ENCODE measurements at regions not wholly inside any gene's neighbourhood (a gene's known extent, or its start where the extent isn't known, plus 50 kb on each side); places are given as distances from the start of the nearest gene placed in this dataset.

GRCh38 chr6:8181160-8181881 is 79.0 kb upstream of the EEF1E1 start:
- no peaks in the 10 kb centered on the region for H3K27me3 ChIP-seq (ENCODE audit: low read depth, low read length)
- H3K4me1 ChIP-seq (ENCODE audit: low read length) = no peaks in the 10 kb centered on the region
- H3K36me3 ChIP-seq (replicated peaks; ENCODE audit: low read depth, low read length) = no peaks in the 10 kb centered on the region
- no peak overlapping the region for H3K4me2 ChIP-seq (ENCODE audit: low read length)
- no peaks in the 10 kb centered on the region for H4K20me1 ChIP-seq (ENCODE audit: insufficient read depth, low read length)
- TF ChIP-seq, protein P1, sequence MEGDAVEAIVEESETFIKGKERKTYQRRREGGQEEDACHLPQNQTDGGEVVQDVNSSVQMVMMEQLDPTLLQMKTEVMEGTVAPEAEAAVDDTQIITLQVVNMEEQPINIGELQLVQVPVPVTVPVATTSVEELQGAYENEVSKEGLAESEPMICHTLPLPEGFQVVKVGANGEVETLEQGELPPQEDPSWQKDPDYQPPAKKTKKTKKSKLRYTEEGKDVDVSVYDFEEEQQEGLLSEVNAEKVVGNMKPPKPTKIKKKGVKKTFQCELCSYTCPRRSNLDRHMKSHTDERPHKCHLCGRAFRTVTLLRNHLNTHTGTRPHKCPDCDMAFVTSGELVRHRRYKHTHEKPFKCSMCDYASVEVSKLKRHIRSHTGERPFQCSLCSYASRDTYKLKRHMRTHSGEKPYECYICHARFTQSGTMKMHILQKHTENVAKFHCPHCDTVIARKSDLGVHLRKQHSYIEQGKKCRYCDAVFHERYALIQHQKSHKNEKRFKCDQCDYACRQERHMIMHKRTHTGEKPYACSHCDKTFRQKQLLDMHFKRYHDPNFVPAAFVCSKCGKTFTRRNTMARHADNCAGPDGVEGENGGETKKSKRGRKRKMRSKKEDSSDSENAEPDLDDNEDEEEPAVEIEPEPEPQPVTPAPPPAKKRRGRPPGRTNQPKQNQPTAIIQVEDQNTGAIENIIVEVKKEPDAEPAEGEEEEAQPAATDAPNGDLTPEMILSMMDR (IDR thresholded peaks at IDR 0.05; ENCODE audit: low read depth, low read length) = no peak
- no peak for TF ChIP-seq EZH2phosphoT487 (IDR thresholded peaks at IDR 0.05; ENCODE audit: low read depth)
- no peak overlapping the region for H3K9ac ChIP-seq (ENCODE audit: low read length)
- no peak overlapping the region for H3K27ac ChIP-seq (ENCODE audit: low read length)
- no peak overlapping the region for H3K4me3 ChIP-seq (ENCODE audit: low read length)
- H2AFZ ChIP-seq (ENCODE audit: low read depth, low read length) = no peak overlapping the region
- H3K9me3 ChIP-seq (ENCODE audit: insufficient read depth, low read length) = no peaks in the 10 kb centered on the region
- no peaks in the 10 kb centered on the region for H3K79me2 ChIP-seq (ENCODE audit: low read length)

DNA sequence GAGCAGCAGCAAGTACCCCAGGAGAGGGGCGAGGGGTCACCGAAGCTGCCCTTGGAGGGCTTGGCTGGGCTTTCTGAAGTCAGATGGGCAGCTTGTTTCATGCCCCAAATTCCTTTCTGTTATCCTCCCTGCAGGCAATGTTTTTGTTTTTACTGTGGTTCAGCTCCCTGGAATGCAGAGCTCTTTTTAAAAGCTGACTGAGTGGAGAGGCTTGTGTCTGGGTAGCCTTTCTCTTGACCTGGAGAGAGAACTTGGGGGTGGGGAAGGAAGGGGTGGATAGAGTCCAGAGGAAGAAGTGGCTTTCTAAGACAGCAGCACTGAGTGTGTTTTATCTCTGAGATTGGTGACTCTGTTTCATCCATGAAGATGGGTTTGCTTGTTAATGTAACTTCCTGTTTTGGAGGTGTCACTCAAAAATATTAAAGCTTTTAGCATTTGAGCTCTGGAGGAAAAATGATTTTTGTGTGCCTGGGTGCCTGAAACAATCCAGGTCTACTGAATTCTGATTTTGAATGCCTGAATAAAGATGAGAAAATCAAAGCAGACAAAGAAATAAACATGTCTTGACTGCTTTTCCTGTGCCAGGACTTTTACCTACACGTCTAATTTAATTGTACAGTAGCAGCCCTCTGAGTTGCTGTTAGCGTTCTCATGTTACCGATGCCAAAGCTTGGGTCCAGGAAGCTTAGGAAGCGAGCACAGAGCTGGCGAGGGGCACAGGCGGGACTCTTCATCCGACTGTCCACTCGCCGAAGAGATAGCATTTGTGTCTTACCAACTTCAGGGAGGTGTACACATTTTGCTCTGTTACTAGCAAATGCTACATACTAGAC is 78.2 kb upstream of the EEF1E1 start:
- H3K4me1 ChIP-seq (ENCODE audit: low read length) = no peaks in the 10 kb centered on the region
- H3K36me3 ChIP-seq (replicated peaks; ENCODE audit: low read depth, low read length) = no peaks in the 10 kb centered on the region
- no peak overlapping the region for H3K27ac ChIP-seq (ENCODE audit: low read length)
- H4K20me1 ChIP-seq (ENCODE audit: insufficient read depth, low read length) = no peaks in the 10 kb centered on the region
- no peak overlapping the region for H3K4me3 ChIP-seq (ENCODE audit: low read length)
- no peaks in the 10 kb centered on the region for H3K27me3 ChIP-seq (ENCODE audit: low read depth, low read length)
- H2AFZ ChIP-seq (ENCODE audit: low read depth, low read length) = no peak overlapping the region
- TF ChIP-seq, protein P1 (IDR thresholded peaks at IDR 0.05; ENCODE audit: low read depth, low read length) = no peak
- no peak for TF ChIP-seq EZH2phosphoT487 (IDR thresholded peaks at IDR 0.05; ENCODE audit: low read depth)
- no peaks in the 10 kb centered on the region for H3K9me3 ChIP-seq (ENCODE audit: insufficient read depth, low read length)
- H3K79me2 ChIP-seq (ENCODE audit: low read length) = no peaks in the 10 kb centered on the region
- H3K9ac ChIP-seq (ENCODE audit: low read length) = no peak overlapping the region
- H3K4me2 ChIP-seq (ENCODE audit: low read length) = no peak overlapping the region

DNA sequence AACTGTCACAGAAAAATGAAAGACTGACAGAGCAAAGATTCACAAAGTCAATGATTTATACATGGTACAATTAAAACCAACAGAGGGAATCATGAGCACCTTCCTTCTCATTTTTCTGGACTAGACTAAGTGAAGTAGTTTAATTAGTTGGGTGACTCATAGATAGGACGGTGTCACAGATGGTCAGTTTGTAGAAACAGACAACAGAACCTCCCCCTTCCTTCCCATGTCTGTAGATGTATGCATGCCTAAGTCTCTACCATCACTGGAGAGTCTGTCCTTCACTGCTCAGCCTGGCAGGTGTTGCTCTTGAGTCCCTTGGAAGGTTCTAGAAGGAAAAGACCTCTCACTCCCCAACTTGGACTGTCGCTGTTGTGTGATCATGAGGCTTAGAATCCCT is 75.4 kb upstream of the EEF1E1 start:
- Histone ChIP-seq H3K4me1 (ENCODE audit: low read length) (no peaks in the 10 kb centered on the region), H3K79me2 (ENCODE audit: low read length) (no peaks in the 10 kb centered on the region), H3K4me3 (ENCODE audit: low read length) (no peak overlapping the region), H3K36me3 (replicated peaks; ENCODE audit: low read depth, low read length) (no peaks in the 10 kb centered on the region), H3K27me3 (ENCODE audit: low read depth, low read length) (no peaks in the 10 kb centered on the region), H4K20me1 (ENCODE audit: insufficient read depth, low read length) (no peaks in the 10 kb centered on the region), H3K9ac (ENCODE audit: low read length) (no peak overlapping the region), H2AFZ (ENCODE audit: low read depth, low read length) (no peak overlapping the region), H3K4me2 (ENCODE audit: low read length) (no peak overlapping the region), H3K27ac (ENCODE audit: low read length) (no peak overlapping the region), H3K9me3 (ENCODE audit: insufficient read depth, low read length) (no peaks in the 10 kb centered on the region)
- no peak for TF ChIP-seq EZH2phosphoT487 (IDR thresholded peaks at IDR 0.05; ENCODE audit: low read depth)
- TF ChIP-seq, protein P1 (IDR thresholded peaks at IDR 0.05; ENCODE audit: low read depth, low read length) = no peak

DNA sequence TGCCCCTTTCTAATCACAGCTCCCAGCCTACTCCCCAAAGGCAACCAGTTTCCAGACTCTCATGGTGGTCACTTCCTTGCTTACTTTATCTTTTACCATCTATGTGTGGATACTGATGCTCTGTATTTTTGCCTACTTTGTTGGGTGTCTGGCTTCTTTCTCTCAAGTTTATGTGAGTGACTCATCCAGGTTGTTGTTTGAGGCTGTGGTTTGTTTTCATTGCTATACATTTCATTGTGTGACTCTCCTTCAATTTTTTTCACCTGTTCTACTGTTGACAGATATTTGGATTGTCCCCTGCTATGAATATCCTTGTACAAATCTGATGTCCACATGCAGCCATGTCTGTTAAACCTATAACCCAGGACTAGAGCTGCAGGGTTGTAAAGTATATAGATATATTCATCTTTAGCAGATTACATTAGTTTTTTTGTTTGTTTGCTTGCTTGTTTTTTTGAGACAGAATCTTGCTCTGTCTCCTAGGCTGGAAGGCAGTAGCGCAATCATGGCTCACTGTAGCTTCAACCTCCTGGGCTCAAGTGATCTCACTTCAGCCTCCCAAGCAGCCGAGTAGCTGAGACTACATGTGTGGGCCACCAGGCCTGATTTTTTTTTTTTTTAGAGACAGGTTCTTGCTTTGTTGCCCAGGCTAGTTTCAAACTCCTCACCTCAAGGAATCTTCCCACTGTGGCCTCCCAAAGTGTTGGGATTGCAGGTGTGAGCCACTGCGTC is 72.9 kb upstream of the EEF1E1 start:
- H4K20me1 ChIP-seq (ENCODE audit: insufficient read depth, low read length) = no peaks in the 10 kb centered on the region
- no peaks in the 10 kb centered on the region for H3K27me3 ChIP-seq (ENCODE audit: low read depth, low read length)
- H3K4me3 ChIP-seq (ENCODE audit: low read length) = no peak overlapping the region
- H3K79me2 ChIP-seq (ENCODE audit: low read length) = no peaks in the 10 kb centered on the region
- no peak overlapping the region for H3K4me2 ChIP-seq (ENCODE audit: low read length)
- no peaks in the 10 kb centered on the region for H3K36me3 ChIP-seq (replicated peaks; ENCODE audit: low read depth, low read length)
- H3K9me3 ChIP-seq (ENCODE audit: insufficient read depth, low read length) = no peaks in the 10 kb centered on the region
- no peak overlapping the region for H3K27ac ChIP-seq (ENCODE audit: low read length)
- TF ChIP-seq, protein P1 (IDR thresholded peaks at IDR 0.05; ENCODE audit: low read depth, low read length) = no peak
- TF ChIP-seq EZH2phosphoT487 (IDR thresholded peaks at IDR 0.05; ENCODE audit: low read depth) = no peak
- no peak overlapping the region for H3K9ac ChIP-seq (ENCODE audit: low read length)
- H2AFZ ChIP-seq (ENCODE audit: low read depth, low read length) = no peak overlapping the region
- no peaks in the 10 kb centered on the region for H3K4me1 ChIP-seq (ENCODE audit: low read length)

Data from OCI-LY3 (cell line).